GM21381 (cell line): ENCODE measurements at regions not wholly inside any gene's neighbourhood (a gene's known extent, or its start where the extent isn't known, plus 50 kb on each side); places are given as distances from the start of the nearest gene placed in this dataset.

ENCODE experiments used
- ATAC-seq: cut with Tn5 transposase; IDR thresholded peaks from one replicate; pipeline ENCODE4 v1.9.1; 2021; ENCODE audit warnings: mild to moderate bottlenecking, moderate library complexity; ENCODE audit not compliant: unreplicated experiment

GRCh38 chr13:78787190-78787589, 128.2 kb upstream of the OBI1 start:
- no peak for ATAC-seq

- no peak for ATAC-seq
These were observed 127.5 kb upstream of the OBI1 start for GRCh38 chr13:78786459-78786858.

GRCh38 chr13:78785764-78786163, 126.8 kb upstream of the OBI1 start:
- no peak for ATAC-seq

GRCh38 chr13:78784014-78784750, 125.2 kb upstream of the OBI1 start:
- ATAC-seq, result no peak

GRCh38 chr13:78780708-78781107, 121.8 kb upstream of the OBI1 start:
- ATAC-seq, result no peak

GRCh38 chr13:78779608-78780007, 120.7 kb upstream of the OBI1 start:
- no peak for ATAC-seq

- no peak for ATAC-seq
These were observed 119.0 kb upstream of the OBI1 start for GRCh38 chr13:78777976-78778375.

- no peak for ATAC-seq
These were observed 118.4 kb upstream of the OBI1 start for GRCh38 chr13:78777396-78777795.

- ATAC-seq, result no peak
These were observed 114.0 kb upstream of the OBI1 start for GRCh38 chr13:78772933-78773332.

GRCh38 chr13:78770601-78771000, 111.6 kb upstream of the OBI1 start:
- ATAC-seq, result no peak

- no peak for ATAC-seq
These were observed 110.0 kb upstream of the OBI1 start for GRCh38 chr13:78768950-78769349.

GRCh38 chr13:78764665-78765064, 105.7 kb upstream of the OBI1 start:
- ATAC-seq, result no peak

GRCh38 chr13:78762825-78763224, 103.9 kb upstream of the OBI1 start:
- ATAC-seq, result no peak

- ATAC-seq, result no peak
These were observed 100.7 kb upstream of the OBI1 start for GRCh38 chr13:78759704-78760103.

- ATAC-seq, result no peak
These were observed 99.6 kb upstream of the OBI1 start for GRCh38 chr13:78758549-78758948.

GRCh38 chr13:78753435-78753834, 94.5 kb upstream of the OBI1 start:
- ATAC-seq, result no peak

- ATAC-seq, result no peak
These were observed 91.8 kb upstream of the OBI1 start for GRCh38 chr13:78750735-78751134.

- ATAC-seq, result no peak
These were observed 85.0 kb upstream of the OBI1 start for GRCh38 chr13:78743973-78744372.

GRCh38 chr13:78742659-78743058, 83.7 kb upstream of the OBI1 start:
- ATAC-seq, result no peak

GRCh38 chr13:78736142-78736541, 77.2 kb upstream of the OBI1 start:
- ATAC-seq, result no peak

- no peak for ATAC-seq
These were observed 73.6 kb upstream of the OBI1 start for GRCh38 chr13:78732445-78733017.

- ATAC-seq, result no peak
These were observed 63.7 kb upstream of the OBI1 start for GRCh38 chr13:78722700-78723099.

- no peak for ATAC-seq
These were observed 60.4 kb upstream of the OBI1 start for GRCh38 chr13:78719367-78719766.
